ENCODE measurements at regions not wholly inside any gene's neighbourhood (a gene's known extent, or its start where the extent isn't known, plus 50 kb on each side); places are given as distances from the start of the nearest gene placed in this dataset.

- Histone ChIP-seq H3K4me2 (ENCODE audit: insufficient read depth, insufficient read length, low read length) (no peak overlapping the region), H3K4ac (ENCODE audit: low read depth, low read length) (no peak overlapping the region), H3K56ac (ENCODE audit: insufficient read length, low read depth, low read length) (no peak overlapping the region), H3K23ac (ENCODE audit: insufficient read length, low read depth, low read length) (no peak overlapping the region), H3K9ac (ENCODE audit: extremely low read depth, insufficient read length, low read length) (no peak overlapping the region), H4K5ac (ENCODE audit: insufficient read length, low read depth, low read length) (no peak overlapping the region), H3K79me2 (ENCODE audit: insufficient read depth, low read length) (no peaks in the 10 kb centered on the region), H3K27ac (ENCODE audit: insufficient read length, low read depth, low read length) (no peak overlapping the region), H3K9me3 (ENCODE audit: control insufficient read depth, low read depth, low read length) (no peaks in the 10 kb centered on the region), H3K79me1 (ENCODE audit: insufficient read depth, low read depth, low read length, poor library complexity, severe bottlenecking) (no peaks in the 10 kb centered on the region), H2BK120ac (ENCODE audit: low read depth, low read length, poor library complexity, severe bottlenecking) (no peak overlapping the region), H4K8ac (replicated peaks; ENCODE audit: insufficient read length, low read depth, low read length) (no peak overlapping the region), H3K18ac (ENCODE audit: insufficient read length, low read depth, low read length) (no peak overlapping the region), H3T11ph (ENCODE audit: low read length) (no peak overlapping the region), H2BK5ac (ENCODE audit: insufficient read length, low read length) (no peak overlapping the region), H2AK5ac (ENCODE audit: insufficient read length, low read length) (no peak overlapping the region), H2BK12ac (ENCODE audit: insufficient read length, low read depth, low read length) (no peak overlapping the region), H3K23me2 (ENCODE audit: insufficient read length, low read depth, low read length, poor library complexity, severe bottlenecking) (no peaks in the 10 kb centered on the region), H4K91ac (ENCODE audit: insufficient read length, low read depth, low read length) (no peak overlapping the region), H3K27me3 (ENCODE audit: insufficient read depth, low read length) (no peaks in the 10 kb centered on the region), H4K20me1 (ENCODE audit: control insufficient read depth, insufficient read depth, insufficient read length) (no peaks in the 10 kb centered on the region), H2BK20ac (ENCODE audit: low read depth, low read length, poor library complexity, severe bottlenecking) (no peak overlapping the region), H2AFZ (ENCODE audit: low read length) (no peak overlapping the region), H3K4me1 (ENCODE audit: insufficient read depth, low read length) (no peaks in the 10 kb centered on the region), H2BK15ac (ENCODE audit: low read depth, low read length) (no peak overlapping the region), H3K14ac (ENCODE audit: insufficient read depth, low read length) (no peak overlapping the region)
- no peaks in the 10 kb centered on the region; a peak in 1 of 5 replicates for H3K9me3 Mint-ChIP-seq
- H3K4me1 Mint-ChIP-seq: peaks cover 3 to 7% of the 10 kb centered on the region in 2 experiments; a peak in 2 of 4 replicates
- DNase-seq: no peak
- H3K4me3 Mint-ChIP-seq: no peak overlapping the region
- TF ChIP-seq CTCF (conservative IDR thresholded peaks at IDR 0.05): no peak
- no peaks in the 10 kb centered on the region for H3K27me3 Mint-ChIP-seq (ENCODE audit: low read depth)
- no CpG with 5 or more reads among the region's 1 CpG for WGBS (ENCODE audit: extremely low coverage, insufficient read length, low lambda C conversion rate)
- H3K27ac Mint-ChIP-seq: no peak overlapping the region
- H3K36me3 Mint-ChIP-seq (ENCODE audit: insufficient read depth in 1 of 3, low read depth in 3 of 3): 0 out of 7 replicates have a peak, but pooled peaks cover 0 to 1% (median 0%) of the 10 kb centered on the region in 3 experiments
These were observed 145.7 kb upstream of the MDGA2 start for GRCh38 chr14:47821135-47821534.

All from H9 (cell line).